ENCODE measurements at regions not wholly inside any gene's neighbourhood (a gene's known extent, or its start where the extent isn't known, plus 50 kb on each side); places are given as distances from the start of the nearest gene placed in this dataset.
"Not testable (repeated sequence)": the region's sequence is repeated elsewhere in the genome, so short reads cannot be mapped to it uniquely, and the experiment has no call there.

GRCh38 chr16:31714903-31715504 is 158.6 kb upstream of the ZNF267 start:
- intact Hi-C loops (cut with DNase I, micrococcal nuclease) = no loop called here
- ATAC-seq (no peak), DNase-seq (no peak)

GRCh38 chr16:31715915-31716314 is 157.7 kb upstream of the ZNF267 start:
- no peak for DNase-seq
- no peak for ATAC-seq
- intact Hi-C loops (cut with DNase I, micrococcal nuclease) = no loop called here

GRCh38 chr16:31718998-31719397 is 154.6 kb upstream of the ZNF267 start:
- DNase-seq = no peak
- ATAC-seq = no peak
- intact Hi-C loops (cut with DNase I, micrococcal nuclease) = no loop called here

GRCh38 chr16:31727553-31727952 is 146.1 kb upstream of the ZNF267 start:
- DNase-seq = no peak
- no peak for ATAC-seq
- intact Hi-C loops (cut with DNase I, micrococcal nuclease) = no loop called here

- ATAC-seq (no peak), DNase-seq (no peak)
- intact Hi-C loops (cut with DNase I, micrococcal nuclease) = no loop called here
Measured at GRCh38 chr16:31734265-31734664, 139.3 kb upstream of the ZNF267 start.

GRCh38 chr16:31745098-31745497 is 128.5 kb upstream of the ZNF267 start:
- not testable (repeated sequence) for DNase-seq, ATAC-seq
- intact Hi-C loops (cut with DNase I, micrococcal nuclease) = loop anchor here in 1 of 2 donors (10.0 kb wide), 1 partner anchor 100 kb away; no protein-coding TSS in a partner anchor

GRCh38 chr16:31745900-31746299 is 127.7 kb upstream of the ZNF267 start:
- ATAC-seq (no peak), DNase-seq (no peak)
- intact Hi-C loops (cut with DNase I, micrococcal nuclease) = loop anchor here in 1 of 2 donors (10.0 kb wide), 1 partner anchor 99 kb away; no protein-coding TSS in a partner anchor

GRCh38 chr16:31754998-31755615 is 118.5 kb upstream of the ZNF267 start:
- intact Hi-C loops (cut with DNase I, micrococcal nuclease) = no loop called here
- DNase-seq = no peak
- ATAC-seq = no peak

- intact Hi-C loops (cut with DNase I, micrococcal nuclease) = no loop called here
- DNase-seq = no peak
- no peak for ATAC-seq
Measured at GRCh38 chr16:31764103-31764502, 109.5 kb upstream of the ZNF267 start.

- intact Hi-C loops (cut with DNase I, micrococcal nuclease) = no loop called here
- DNase-seq = no peak
- ATAC-seq = no peak
Measured at GRCh38 chr16:31767267-31767666, 106.3 kb upstream of the ZNF267 start.

GRCh38 chr16:31780342-31780741 is 93.3 kb upstream of the ZNF267 start:
- intact Hi-C loops (cut with DNase I, micrococcal nuclease) = no loop called here
- DNase-seq (no peak), ATAC-seq (no peak)

GRCh38 chr16:31785126-31785525 is 88.5 kb upstream of the ZNF267 start:
- intact Hi-C loops (cut with DNase I, micrococcal nuclease) = no loop called here
- ATAC-seq (no peak), DNase-seq (no peak)

GRCh38 chr16:31807086-31807485 is 66.5 kb upstream of the ZNF267 start:
- no peak for ATAC-seq
- intact Hi-C loops (cut with DNase I, micrococcal nuclease) = no loop called here
- DNase-seq = no peak

- no peak for ATAC-seq
- intact Hi-C loops (cut with DNase I, micrococcal nuclease) = no loop called here
- no peak for DNase-seq
Measured at GRCh38 chr16:31810863-31811262, 62.7 kb upstream of the ZNF267 start.

- intact Hi-C loops (cut with DNase I, micrococcal nuclease); ATAC-seq: not testable (repeated sequence)
Measured at GRCh38 chr16:31816141-31816540, 57.5 kb upstream of the ZNF267 start.

GRCh38 chr16:31819386-31819785 is 54.2 kb upstream of the ZNF267 start:
- ATAC-seq = no peak
- intact Hi-C loops (cut with DNase I, micrococcal nuclease) = no loop called here
- DNase-seq = no peak

More at GRCh38 chr16:31816141-31816540, 57.5 kb upstream of the ZNF267 start:
- not testable (repeated sequence) for DNase-seq

GRCh38 chr16:31819948-31820347 is 53.7 kb upstream of the ZNF267 start:
- no peak for DNase-seq
- intact Hi-C loops (cut with DNase I, micrococcal nuclease) = no loop called here
- no peak for ATAC-seq
